Brain microvascular endothelial cell (primary cell): ENCODE measurements at regions not wholly inside any gene's neighbourhood (a gene's known extent, or its start where the extent isn't known, plus 50 kb on each side); places are given as distances from the start of the nearest gene placed in this dataset.

Source experiments
- DNase-seq: peaks from one replicate; pipeline ENCODE4 v3.0.0-alpha.2; 2020
- H3K27ac ChIP-seq: fragments of 250-450 bp; sonication (Bioruptor Pico); 2 replicates; pipeline ENCODE4 v1.5.1; 2020; ENCODE audit warnings: mild to moderate bottlenecking, moderate library complexity
- H3K27me3 ChIP-seq: fragments of 250-450 bp; sonication (Bioruptor Pico); replicated peaks from 2 replicates; pipeline ENCODE4 v1.5.1; 2020; ENCODE audit warnings: mild to moderate bottlenecking
- H3K36me3 ChIP-seq: fragments of 250-450 bp; sonication (Bioruptor Pico); replicated peaks from 2 replicates; pipeline ENCODE4 v1.5.1; 2020; ENCODE audit warnings: mild to moderate bottlenecking
- H3K4me3 ChIP-seq: 2 replicates; pipeline ENCODE4 v1.5.1; 2011; ENCODE audit warnings: low read depth, mild to moderate bottlenecking, control low read depth, low read length, moderate library complexity
- CTCF ChIP-seq: IDR thresholded peaks from 2 replicates; pipeline ENCODE4 v1.5.1; 2011; ENCODE audit warnings: low read depth, mild to moderate bottlenecking, moderate library complexity, low read length, control low read depth, inconsistent platforms; ENCODE audit errors: missing control alignments
- in situ Hi-C: cut with HindIII; loops from 2 replicates; pipeline ENCODE4 v1.10.0; 2017; ENCODE audit warnings: low sequenced_read_pairs, low pct_ligation_motif_present

GRCh38 chr13:90742381-90742780 lies 605.1 kb upstream of the MIR17HG start:
- no peak for TF ChIP-seq CTCF
- DNase-seq: no peak

GRCh38 chr13:90746230-90746629 lies 601.3 kb upstream of the MIR17HG start:
- no peak for DNase-seq
- in situ Hi-C loops: no loop called here
- no peak overlapping the region for H3K27ac ChIP-seq
- no peak overlapping the region for H3K4me3 ChIP-seq
- TF ChIP-seq CTCF: no peak
- H3K27me3 ChIP-seq: no peaks in the 10 kb centered on the region
- no peaks in the 10 kb centered on the region for H3K36me3 ChIP-seq

More at GRCh38 chr13:90742381-90742780, 605.1 kb upstream of the MIR17HG start:
- Histone ChIP-seq H3K27ac (no peak overlapping the region), H3K4me3 (no peak overlapping the region), H3K36me3 (no peaks in the 10 kb centered on the region), H3K27me3 (no peaks in the 10 kb centered on the region)
- in situ Hi-C loops: no loop called here

GRCh38 chr13:90750021-90750420 lies 597.5 kb upstream of the MIR17HG start:
- in situ Hi-C loops: no loop called here
- no peaks in the 10 kb centered on the region for H3K36me3 ChIP-seq
- H3K27ac ChIP-seq: no peak overlapping the region
- H3K27me3 ChIP-seq: no peaks in the 10 kb centered on the region
- DNase-seq: no peak
- no peak overlapping the region for H3K4me3 ChIP-seq
- TF ChIP-seq CTCF: no peak

- no peak for TF ChIP-seq CTCF
Observed at GRCh38 chr13:90751026-90751425, 596.5 kb upstream of the MIR17HG start.

GRCh38 chr13:90752070-90752469 lies 595.4 kb upstream of the MIR17HG start:
- in situ Hi-C loops: no loop called here
- Histone ChIP-seq H3K27me3 (no peaks in the 10 kb centered on the region), H3K27ac (no peak overlapping the region), H3K36me3 (no peaks in the 10 kb centered on the region), H3K4me3 (no peak overlapping the region)
- no peak for DNase-seq
- no peak for TF ChIP-seq CTCF

More at GRCh38 chr13:90751026-90751425, 596.5 kb upstream of the MIR17HG start:
- in situ Hi-C loops: no loop called here
- Histone ChIP-seq H3K27ac (no peak overlapping the region), H3K27me3 (no peaks in the 10 kb centered on the region), H3K36me3 (no peaks in the 10 kb centered on the region), H3K4me3 (no peak overlapping the region)
- DNase-seq: no peak

- DNase-seq: no peak
- no peaks in the 10 kb centered on the region for H3K27me3 ChIP-seq
- H3K27ac ChIP-seq: no peak overlapping the region
- in situ Hi-C loops: no loop called here
- no peak for TF ChIP-seq CTCF
- no peaks in the 10 kb centered on the region for H3K36me3 ChIP-seq
- H3K4me3 ChIP-seq: no peak overlapping the region
Observed at GRCh38 chr13:90757127-90757680, 590.3 kb upstream of the MIR17HG start.
